GM18907 (cell line): ENCODE measurements at regions not wholly inside any gene's neighbourhood (a gene's known extent, or its start where the extent isn't known, plus 50 kb on each side); places are given as distances from the start of the nearest gene placed in this dataset.

Source experiments
- ATAC-seq: cut with Tn5 transposase; IDR thresholded peaks from one replicate; pipeline ENCODE4 v1.9.1; 2021; ENCODE audit warnings: mild to moderate bottlenecking, moderate library complexity; ENCODE audit not compliant: unreplicated experiment

- no peak for ATAC-seq
These were observed 116.3 kb upstream of the ADAMTS5 start for GRCh38 chr21:27083144-27083543.

- no peak for ATAC-seq
These were observed 115.6 kb upstream of the ADAMTS5 start for GRCh38 chr21:27082431-27083010.

GRCh38 chr21:27079636-27080240 is 112.8 kb upstream of the ADAMTS5 start:
- no peak for ATAC-seq

GRCh38 chr21:27078915-27079314 is 112.0 kb upstream of the ADAMTS5 start:
- ATAC-seq, result no peak

- no peak for ATAC-seq
These were observed 110.6 kb upstream of the ADAMTS5 start for GRCh38 chr21:27077501-27077900.

GRCh38 chr21:27076025-27076424 is 109.1 kb upstream of the ADAMTS5 start:
- no peak for ATAC-seq

- ATAC-seq, result no peak
These were observed 104.2 kb upstream of the ADAMTS5 start for GRCh38 chr21:27070861-27071670.

GRCh38 chr21:27068811-27069210 is 101.9 kb upstream of the ADAMTS5 start:
- ATAC-seq, result no peak

GRCh38 chr21:27067226-27067625 is 100.3 kb upstream of the ADAMTS5 start:
- no peak for ATAC-seq

- ATAC-seq, result no peak
These were observed 95.6 kb upstream of the ADAMTS5 start for GRCh38 chr21:27062443-27062842.

GRCh38 chr21:27061770-27062169 is 94.9 kb upstream of the ADAMTS5 start:
- no peak for ATAC-seq

- no peak for ATAC-seq
These were observed 93.3 kb upstream of the ADAMTS5 start for GRCh38 chr21:27060190-27060589.

- no peak for ATAC-seq
These were observed 92.1 kb upstream of the ADAMTS5 start for GRCh38 chr21:27058673-27059605.

GRCh38 chr21:27057997-27058396 is 91.1 kb upstream of the ADAMTS5 start:
- no peak for ATAC-seq

- no peak for ATAC-seq
These were observed 80.9 kb upstream of the ADAMTS5 start for GRCh38 chr21:27047658-27048314.

GRCh38 chr21:27047283-27047657 is 80.4 kb upstream of the ADAMTS5 start:
- ATAC-seq, result no peak

GRCh38 chr21:27045281-27045985 is 78.5 kb upstream of the ADAMTS5 start:
- no peak for ATAC-seq

- no peak for ATAC-seq
These were observed 76.5 kb upstream of the ADAMTS5 start for GRCh38 chr21:27043377-27043776.

GRCh38 chr21:27040738-27041469 is 74.0 kb upstream of the ADAMTS5 start:
- ATAC-seq, result no peak
